H1 (cell line): ENCODE measurements at regions not wholly inside any gene's neighbourhood (a gene's known extent, or its start where the extent isn't known, plus 50 kb on each side); places are given as distances from the start of the nearest gene placed in this dataset.

ENCODE experiments used
- CTCF ChIA-PET: fragments of 300-600 bp; sonication (Branson Sonifier 250); formaldehyde crosslinking; loops from one replicate; lab custom pipeline; 2021; ENCODE audit not compliant: partially characterized antibody; lab: Charles Lee
- POLR2A ChIA-PET: fragments of 300-600 bp; sonication (Branson Sonifier 250); formaldehyde crosslinking; loops from one replicate; lab custom pipeline; 2021; ENCODE audit warnings: inconsistent platforms; ENCODE audit not compliant: partially characterized antibody; lab: Charles Lee
- DNase-seq, 2 experiments: peaks; one replicate each; pipeline versions ENCODE4 v3.0.0 to v3.0.0-alpha.2; 2010 to 2022; ENCODE audit warnings: low spot score in 2 of 2, low read depth in 1 of 2, mixed read lengths in 1 of 2
- FAIRE-seq: peaks from 2 replicates; lab custom pipeline; 2011; peaks lifted over from hg19 to GRCh38; lab: Jason Lieb, UNC
- H2AFZ ChIP-seq: 2 replicates; pipeline ENCODE4 v1.8.1; 2012; ENCODE audit warnings: low read length, inconsistent platforms
- H2AK5ac ChIP-seq: 2 replicates; pipeline ENCODE4 v1.6.1; 2013; ENCODE audit warnings: low read depth, low read length
- H2BK120ac ChIP-seq: replicated peaks from 2 replicates; pipeline ENCODE3; 2013; ENCODE audit warnings: low read depth, low read length, inconsistent platforms
- H2BK12ac ChIP-seq: 2 replicates; pipeline ENCODE4 v1.6.1; 2013; ENCODE audit warnings: low read depth, low read length
- H2BK15ac ChIP-seq: 2 replicates; pipeline ENCODE4 v1.6.1; 2013; ENCODE audit warnings: low read length
- H2BK20ac ChIP-seq: 2 replicates; pipeline ENCODE4 v1.6.1; 2013; ENCODE audit warnings: low read length
- H2BK5ac ChIP-seq: 2 replicates; pipeline ENCODE4 v1.6.1; 2013; ENCODE audit warnings: low read depth, low read length
- H3K14ac ChIP-seq: 2 replicates; pipeline ENCODE4 v1.6.1; 2013; ENCODE audit warnings: inconsistent platforms; ENCODE audit not compliant: insufficient read length
- H3K18ac ChIP-seq: 2 replicates; pipeline ENCODE4 v1.6.1; 2013; ENCODE audit warnings: low read length; ENCODE audit errors: extremely low read depth
- H3K23ac ChIP-seq: 2 replicates; pipeline ENCODE4 v1.6.1; 2013; ENCODE audit warnings: inconsistent platforms; ENCODE audit not compliant: insufficient read length
- H3K23me2 ChIP-seq: 2 replicates; pipeline ENCODE4 v1.6.1; 2013; ENCODE audit warnings: low read depth, low read length
- H3K27ac ChIP-seq: 2 replicates; pipeline ENCODE4 v1.6.1; 2011; ENCODE audit warnings: low read depth, low read length, inconsistent platforms
- H3K27me3 ChIP-seq, 4 experiments: replicated peaks in 1 of 4; 1 replicate in 1 of 4; 2 replicates in 3 of 4; pipeline versions ENCODE4 v1.6.1 to v1.8.1; 2011 to 2013; ENCODE audit warnings: low read length in 3 of 4, mild to moderate bottlenecking in 3 of 4, inconsistent platforms in 2 of 4, mixed read lengths in 2 of 4, moderate library complexity in 1 of 4; ENCODE audit not compliant: control insufficient read depth in 3 of 4, insufficient read depth in 3 of 4; ENCODE audit errors: extremely low read depth in 1 of 4
- H3K36me3 ChIP-seq, 4 experiments: 2 replicates each; pipeline versions ENCODE4 v1.6.1 to v1.8.1; 2011 to 2013; ENCODE audit warnings: mild to moderate bottlenecking in 4 of 4, low read length in 3 of 4, moderate library complexity in 2 of 4, control low read depth in 1 of 4, inconsistent platforms in 1 of 4; ENCODE audit not compliant: insufficient read depth in 4 of 4, control insufficient read depth in 2 of 4
- H3K4ac ChIP-seq: replicated peaks from 2 replicates; pipeline ENCODE3; 2013; ENCODE audit warnings: low read length, low read depth, mixed read lengths, inconsistent platforms; ENCODE audit not compliant: insufficient read length
- H3K4me1 ChIP-seq, 4 experiments: replicated peaks in 1 of 4; 1 replicate in 1 of 4; 2 replicates in 3 of 4; pipeline versions ENCODE4 v1.6.1 to v1.8.1; 2011 to 2013; ENCODE audit warnings: low read length in 3 of 4, inconsistent platforms in 2 of 4, mixed read lengths in 1 of 4; ENCODE audit not compliant: insufficient read depth in 4 of 4, control insufficient read depth in 3 of 4
- H3K4me2 ChIP-seq, 2 experiments: 2 replicates each; pipeline versions ENCODE4 v1.6.1 to v1.8.1; 2011 to 2013; ENCODE audit warnings: low read depth in 2 of 2, low read length in 2 of 2, control low read depth in 1 of 2, inconsistent platforms in 1 of 2, mild to moderate bottlenecking in 1 of 2; ENCODE audit not compliant: insufficient read depth in 1 of 2
- H3K4me3 ChIP-seq, 4 experiments: fragments of 200-600, 300-600 bp in 1 of 4; sonication (generic), shearing (Covaris generic), sonication (Bioruptor Twin) in 1 of 4; 2 replicates each; pipeline versions ENCODE4 v1.5.1 to v1.8.1; 2011 to 2016; ENCODE audit warnings: low read length in 4 of 4, low read depth in 3 of 4, control low read depth in 2 of 4, inconsistent platforms in 2 of 4, mild to moderate bottlenecking in 2 of 4, mixed read lengths in 1 of 4, moderate library complexity in 1 of 4; ENCODE audit not compliant: insufficient read depth in 2 of 4; ENCODE audit errors: extremely low read depth in 1 of 4
- H3K56ac ChIP-seq: replicated peaks from 2 replicates; pipeline ENCODE3; 2013; ENCODE audit warnings: low read depth, mild to moderate bottlenecking, mixed read lengths, low read length, inconsistent platforms; ENCODE audit not compliant: insufficient read length
- H3K79me1 ChIP-seq: 2 replicates; pipeline ENCODE4 v1.6.1; 2013; ENCODE audit warnings: low read depth, low read length, control low read depth
- H3K79me2 ChIP-seq, 2 experiments: 2 replicates each; pipeline versions ENCODE4 v1.6.1 to v1.8.1; 2012 to 2013; ENCODE audit warnings: low read length in 2 of 2, mild to moderate bottlenecking in 2 of 2, inconsistent platforms in 1 of 2; ENCODE audit not compliant: insufficient read depth in 2 of 2, control insufficient read depth in 1 of 2
- H3K9ac ChIP-seq, 4 experiments: replicated peaks in 1 of 4; 1 replicate in 1 of 4; 2 replicates in 3 of 4; pipeline versions ENCODE4 v1.6.1 to v1.8.1; 2011 to 2013; ENCODE audit warnings: low read depth in 3 of 4, low read length in 3 of 4, control low read depth in 2 of 4, mild to moderate bottlenecking in 2 of 4, moderate library complexity in 2 of 4, inconsistent platforms in 1 of 4; ENCODE audit errors: extremely low read depth in 1 of 4
- H3K9me3 ChIP-seq, 2 experiments: 2 replicates each; pipeline versions ENCODE4 v1.6.1 to v1.8.1; 2012 to 2013; ENCODE audit warnings: mild to moderate bottlenecking in 2 of 2, moderate library complexity in 2 of 2, control low read depth in 1 of 2, inconsistent platforms in 1 of 2, low read depth in 1 of 2, low read length in 1 of 2, mixed read lengths in 1 of 2; ENCODE audit not compliant: insufficient read depth in 2 of 2
- H4K20me1 ChIP-seq, 2 experiments: replicated peaks in 1 of 2; 2 replicates each; pipeline versions ENCODE3 to v1.8.1; 2011 to 2013; ENCODE audit warnings: inconsistent platforms in 2 of 2, low read length in 2 of 2, mild to moderate bottlenecking in 1 of 2; ENCODE audit not compliant: insufficient read depth in 2 of 2, control insufficient read depth in 1 of 2
- H4K5ac ChIP-seq: 2 replicates; pipeline ENCODE4 v1.6.1; 2013; ENCODE audit warnings: low read length, low read depth, mixed read lengths, inconsistent platforms; ENCODE audit not compliant: insufficient read length
- H4K8ac ChIP-seq: 2 replicates; pipeline ENCODE4 v1.8.0; 2013; ENCODE audit warnings: mild to moderate bottlenecking, moderate library complexity, low read length, inconsistent platforms; ENCODE audit not compliant: insufficient read depth; ENCODE audit errors: extremely low read depth
- H4K91ac ChIP-seq: replicated peaks from 2 replicates; pipeline ENCODE3; 2013; ENCODE audit warnings: low read length, mixed read lengths, inconsistent platforms; ENCODE audit not compliant: insufficient read length
- BCL11A ChIP-seq, 2 experiments: IDR thresholded peaks; one replicate each; pipeline ENCODE4 v1.6.1; 2011; ENCODE audit warnings: low read depth in 2 of 2, low read length in 2 of 2, mild to moderate bottlenecking in 2 of 2
- CBX8 ChIP-seq: fragments of 300-800, 300-1000 bp; sonication (generic); IDR thresholded peaks from 2 replicates; pipeline ENCODE4 v1.7.1; 2016; ENCODE audit warnings: low read depth, low read length, borderline replicate concordance
- CHD1 ChIP-seq: IDR thresholded peaks from 2 replicates; pipeline ENCODE4 v1.6.1; 2012; ENCODE audit warnings: low read depth, low read length, improper control_type of control experiment
- NRF1 ChIP-seq: IDR thresholded peaks from 2 replicates; pipeline ENCODE4 v1.6.1; 2011; ENCODE audit warnings: mild to moderate bottlenecking, low read depth, low read length, improper control_type of control experiment
- POLR2A ChIP-seq, 2 experiments: IDR thresholded peaks; 1 replicate in 1 of 2; 2 replicates in 1 of 2; pipeline ENCODE4 v1.6.1; 2011; ENCODE audit warnings: low read depth in 2 of 2, low read length in 2 of 2, mild to moderate bottlenecking in 2 of 2; ENCODE audit errors: control extremely low read depth in 1 of 2
- RNF2 ChIP-seq: fragments of 200-900, 300-1000 bp; sonication (generic); IDR thresholded peaks from 2 replicates; pipeline ENCODE4 v1.7.1; 2016; ENCODE audit warnings: borderline replicate concordance, low read depth, mild to moderate bottlenecking, antibody characterized with exemption, low read length; ENCODE audit not compliant: poor library complexity, severe bottlenecking; ENCODE audit errors: missing control alignments
- RXRA ChIP-seq: IDR thresholded peaks from 2 replicates; pipeline ENCODE4 v1.6.1; 2011; ENCODE audit warnings: low read depth, mild to moderate bottlenecking, low read length, moderate library complexity; ENCODE audit not compliant: insufficient read depth
- SAP30 ChIP-seq: fragments of 300-600 bp; sonication (generic); IDR thresholded peaks from 2 replicates; pipeline ENCODE4 v1.7.1; 2012; ENCODE audit warnings: low read length, moderate library complexity, mild to moderate bottlenecking, inconsistent platforms; ENCODE audit not compliant: insufficient read depth, insufficient replicate concordance
- SIN3A ChIP-seq, 2 experiments: IDR thresholded peaks in 1 of 2; conservative IDR thresholded peaks in 1 of 2; 2 replicates each; pipeline ENCODE4 v1.6.1; 2011 to 2012; ENCODE audit warnings: low read length in 2 of 2, improper control_type of control experiment in 1 of 2, low read depth in 1 of 2, mild to moderate bottlenecking in 1 of 2
- SP1 ChIP-seq: IDR thresholded peaks from 2 replicates; pipeline ENCODE4 v1.6.1; 2011; ENCODE audit warnings: low read depth, low read length
- SP4 ChIP-seq: IDR thresholded peaks from 2 replicates; pipeline ENCODE4 v1.6.1; 2012; ENCODE audit warnings: low read length, inconsistent platforms
- TAF1 ChIP-seq: IDR thresholded peaks from 2 replicates; pipeline ENCODE4 v1.6.1; 2011; ENCODE audit warnings: mild to moderate bottlenecking, low read depth, low read length
- USF2 ChIP-seq: IDR thresholded peaks from 2 replicates; pipeline ENCODE4 v1.6.1; 2011; ENCODE audit warnings: low read length, improper control_type of control experiment
- ZNF274 ChIP-seq: IDR thresholded peaks from 2 replicates; pipeline ENCODE4 v1.7.0; 2012; ENCODE audit warnings: low read length, borderline replicate concordance; ENCODE audit errors: extremely low read depth
- WGBS, 2 experiments: shearing (Covaris generic) in 1 of 2; methylation state at CpG; one replicate each; pipeline versions ENCODE4 v1.1.6 to v1.1.7; 2013 to 2015; ENCODE audit warnings: low lambda C conversion rate in 2 of 2, mixed read lengths in 2 of 2, inconsistent platforms in 1 of 2, low coverage in 1 of 2, missing lambda C conversion rate in 1 of 2; ENCODE audit not compliant: insufficient replicate concordance in 2 of 2, insufficient coverage in 1 of 2, insufficient read length in 1 of 2; ENCODE audit errors: extremely low coverage in 1 of 2, missing lambda C conversion rate in 1 of 2; 5-methylcytosine and 5-hydroxymethylcytosine counted together

DNA sequence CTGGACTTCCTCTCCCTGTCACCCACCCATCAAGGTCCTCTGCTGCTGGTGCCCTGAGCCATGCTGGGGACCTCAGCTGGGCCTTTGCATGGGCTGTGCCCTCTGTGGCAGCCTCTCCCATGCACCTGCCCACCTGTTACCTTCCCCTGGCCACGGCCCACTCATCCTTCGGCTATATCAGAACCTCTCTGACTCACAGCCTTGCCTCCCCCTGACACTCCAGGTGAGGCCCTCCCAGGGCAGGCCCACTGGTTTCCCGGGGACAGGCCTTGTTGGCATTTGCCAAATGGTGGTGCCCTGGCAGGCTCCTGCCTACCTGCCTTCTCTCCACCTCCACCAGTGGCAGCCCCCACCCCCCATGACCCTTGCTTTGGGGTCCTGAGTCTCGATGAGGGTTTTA lies 73.7 kb upstream of the PRR5 start:
- Histone ChIP-seq H3K18ac (no peak overlapping the region), H3K79me2 (no peaks in the 10 kb centered on the region), H3K9me3 (no peaks in the 10 kb centered on the region), H3K23ac (no peak overlapping the region), H4K91ac (no peak overlapping the region), H4K20me1 (peaks cover 0 to 10% of the 10 kb centered on the region in 2 experiments), H3K14ac (no peak overlapping the region), H3K4me3 (no peak overlapping the region), H3K27ac (no peak overlapping the region), H2BK5ac (no peak overlapping the region), H3K36me3 (no peaks in the 10 kb centered on the region), H4K8ac (no peak overlapping the region), H3K4me2 (no peak overlapping the region), H3K79me1 (no peaks in the 10 kb centered on the region), H3K27me3 (peaks cover 19 to 54% (median 52%) of the 10 kb centered on the region in 4 experiments), H3K56ac (no peak overlapping the region), H2BK15ac (no peak overlapping the region), H2AFZ (no peak overlapping the region), H2BK20ac (no peak overlapping the region), H3K4ac (no peak overlapping the region), H2BK12ac (no peak overlapping the region), H4K5ac (no peak overlapping the region), H2BK120ac (no peak overlapping the region), H3K23me2 (peaks cover under 1% of the 10 kb centered on the region; the same call in 1 of the 2 replicates), H2AK5ac (no peak overlapping the region), H3K9ac (no peak overlapping the region), H3K4me1 (peaks cover 0 to 6% (median 0%) of the 10 kb centered on the region in 4 experiments; a peak in 1 of 7 replicates)
- no peak for DNase-seq
- WGBS, 2 experiments = 77% methylated on average over 4 of the region's 4 CpGs; no CpG with 5 or more reads in 1 of the 2 experiments
- FAIRE-seq = no peak
- POLR2A ChIA-PET = no interaction called here
- CTCF ChIA-PET = interaction anchor here (0.7 to 5.3 kb wide), 11 partner anchors 16 to 654 kb away, joined by 3 to 69 read pairs (median 6); no protein-coding TSS in a partner anchor
- TF ChIP-seq ZNF274 = no peak
- no peak for TF ChIP-seq USF2
- TF ChIP-seq SP4 = no peak
- TF ChIP-seq RXRA = no peak
- no peak for TF ChIP-seq SAP30
- TF ChIP-seq POLR2A (IDR thresholded peaks at IDR 0.05; ENCODE audit: control extremely low read depth in 1 of 2, low read depth in 2 of 2, low read length in 2 of 2) = no peak
- no peak for TF ChIP-seq SP1
- TF ChIP-seq TAF1 = no peak
- no peak for TF ChIP-seq RNF2
- TF ChIP-seq BCL11A (IDR thresholded peaks at IDR 0.05; ENCODE audit: low read depth in 2 of 2, low read length in 2 of 2) = no peak
- TF ChIP-seq CHD1 = no peak
- TF ChIP-seq CBX8 = no peak
- TF ChIP-seq SIN3A (conservative IDR thresholded peaks at IDR 0.05 in 1 of 2, IDR thresholded peaks at IDR 0.05 in 1 of 2; ENCODE audit: low read depth in 1 of 2, low read length in 2 of 2) = no peak
- no peak for TF ChIP-seq NRF1
